ENCODE measurements at regions not wholly inside any gene's neighbourhood (a gene's known extent, or its start where the extent isn't known, plus 50 kb on each side); places are given as distances from the start of the nearest gene placed in this dataset.

GRCh38 chr6:108767418-108768165 lies 80.6 kb upstream of the ARMC2 start:
- H3K9me3 ChIP-seq (ENCODE audit: insufficient read depth, low read depth, low read length): no peaks in the 10 kb centered on the region
- no peak overlapping the region for H3K9ac ChIP-seq (ENCODE audit: low read depth, low read length)
- no peak overlapping the region for H3K4me3 ChIP-seq (ENCODE audit: low read length)
- no peaks in the 10 kb centered on the region for H3K4me1 ChIP-seq (ENCODE audit: insufficient read depth, low read length)
- H3K27ac ChIP-seq (ENCODE audit: low read length): no peak overlapping the region
- H3K36me3 ChIP-seq (ENCODE audit: insufficient read depth, low read depth, low read length): no peaks in the 10 kb centered on the region
- peaks cover 8% of the 10 kb centered on the region; the same call in 1 of the 2 replicates for H3K27me3 ChIP-seq (ENCODE audit: insufficient read depth, low read length)

- no peaks in the 10 kb centered on the region for H3K4me1 ChIP-seq (ENCODE audit: insufficient read depth, low read length)
- H3K4me3 ChIP-seq (ENCODE audit: low read length): no peak overlapping the region
- no peaks in the 10 kb centered on the region for H3K9me3 ChIP-seq (ENCODE audit: insufficient read depth, low read depth, low read length)
- H3K36me3 ChIP-seq (ENCODE audit: insufficient read depth, low read depth, low read length): no peaks in the 10 kb centered on the region
- H3K9ac ChIP-seq (ENCODE audit: low read depth, low read length): no peak overlapping the region
- no peak overlapping the region for H3K27ac ChIP-seq (ENCODE audit: low read length)
- H3K27me3 ChIP-seq (ENCODE audit: insufficient read depth, low read length): peaks cover 8% of the 10 kb centered on the region; the same call in 1 of the 2 replicates
Observed at GRCh38 chr6:108768166-108768555, 80.1 kb upstream of the ARMC2 start.

- H3K4me3 ChIP-seq (ENCODE audit: low read length): no peak overlapping the region
- no peaks in the 10 kb centered on the region for H3K9me3 ChIP-seq (ENCODE audit: insufficient read depth, low read depth, low read length)
- H3K27me3 ChIP-seq (ENCODE audit: insufficient read depth, low read length): peaks cover 8% of the 10 kb centered on the region; the same call in 1 of the 2 replicates
- no peak overlapping the region for H3K9ac ChIP-seq (ENCODE audit: low read depth, low read length)
- no peaks in the 10 kb centered on the region for H3K4me1 ChIP-seq (ENCODE audit: insufficient read depth, low read length)
- no peak overlapping the region for H3K27ac ChIP-seq (ENCODE audit: low read length)
- H3K36me3 ChIP-seq (ENCODE audit: insufficient read depth, low read depth, low read length): no peaks in the 10 kb centered on the region
Observed at GRCh38 chr6:108768792-108769524, 79.3 kb upstream of the ARMC2 start.

GRCh38 chr6:108771421-108771820 lies 76.8 kb upstream of the ARMC2 start:
- Histone ChIP-seq H3K9me3 (ENCODE audit: insufficient read depth, low read depth, low read length) (no peaks in the 10 kb centered on the region), H3K27ac (ENCODE audit: low read length) (no peak overlapping the region), H3K4me3 (ENCODE audit: low read length) (no peak overlapping the region), H3K36me3 (ENCODE audit: insufficient read depth, low read depth, low read length) (no peaks in the 10 kb centered on the region), H3K9ac (ENCODE audit: low read depth, low read length) (no peak overlapping the region), H3K27me3 (ENCODE audit: insufficient read depth, low read length) (peaks cover 8% of the 10 kb centered on the region; the same call in 1 of the 2 replicates), H3K4me1 (ENCODE audit: insufficient read depth, low read length) (no peaks in the 10 kb centered on the region)

- H3K36me3 ChIP-seq (ENCODE audit: insufficient read depth, low read depth, low read length): no peaks in the 10 kb centered on the region
- H3K9me3 ChIP-seq (ENCODE audit: insufficient read depth, low read depth, low read length): no peaks in the 10 kb centered on the region
- H3K27me3 ChIP-seq (ENCODE audit: insufficient read depth, low read length): 0 out of 2 replicates have a peak, but pooled peaks cover 1% of the 10 kb centered on the region
- H3K27ac ChIP-seq (ENCODE audit: low read length): no peak overlapping the region
- H3K4me3 ChIP-seq (ENCODE audit: low read length): no peak overlapping the region
- H3K4me1 ChIP-seq (ENCODE audit: insufficient read depth, low read length): peaks cover 4% of the 10 kb centered on the region; the same call in 1 of the 2 replicates
- no peak overlapping the region for H3K9ac ChIP-seq (ENCODE audit: low read depth, low read length)
Observed at GRCh38 chr6:108774555-108774954, 73.7 kb upstream of the ARMC2 start.

- Histone ChIP-seq H3K9me3 (ENCODE audit: insufficient read depth, low read depth, low read length) (no peaks in the 10 kb centered on the region), H3K4me1 (ENCODE audit: insufficient read depth, low read length) (peaks cover 22% of the 10 kb centered on the region; the same call in 1 of the 2 replicates), H3K4me3 (ENCODE audit: low read length) (no peak overlapping the region), H3K9ac (ENCODE audit: low read depth, low read length) (no peak overlapping the region), H3K36me3 (ENCODE audit: insufficient read depth, low read depth, low read length) (no peaks in the 10 kb centered on the region), H3K27me3 (ENCODE audit: insufficient read depth, low read length) (peaks cover 27% of the 10 kb centered on the region), H3K27ac (ENCODE audit: low read length) (no peak overlapping the region)
Observed at GRCh38 chr6:108777536-108777935, 70.7 kb upstream of the ARMC2 start.

- Histone ChIP-seq H3K9me3 (ENCODE audit: insufficient read depth, low read depth, low read length) (no peaks in the 10 kb centered on the region), H3K27ac (ENCODE audit: low read length) (no peak overlapping the region)
Observed at GRCh38 chr6:108778421-108779186, 69.6 kb upstream of the ARMC2 start.

GRCh38 chr6:108779536-108780275 lies 68.5 kb upstream of the ARMC2 start:
- Histone ChIP-seq H3K27me3 (ENCODE audit: insufficient read depth, low read length) (peaks cover 46% of the 10 kb centered on the region), H3K4me3 (ENCODE audit: low read length) (no peak overlapping the region), H3K9ac (ENCODE audit: low read depth, low read length) (no peak overlapping the region), H3K4me1 (ENCODE audit: insufficient read depth, low read length) (peaks cover 22% of the 10 kb centered on the region; the same call in 1 of the 2 replicates), H3K36me3 (ENCODE audit: insufficient read depth, low read depth, low read length) (no peaks in the 10 kb centered on the region), H3K9me3 (ENCODE audit: insufficient read depth, low read depth, low read length) (no peaks in the 10 kb centered on the region), H3K27ac (ENCODE audit: low read length) (no peak overlapping the region)

More at GRCh38 chr6:108778421-108779186, 69.6 kb upstream of the ARMC2 start:
- no peak overlapping the region for H3K4me3 ChIP-seq (ENCODE audit: low read length)
- no peaks in the 10 kb centered on the region for H3K36me3 ChIP-seq (ENCODE audit: insufficient read depth, low read depth, low read length)
- no peak overlapping the region for H3K9ac ChIP-seq (ENCODE audit: low read depth, low read length)
- H3K27me3 ChIP-seq (ENCODE audit: insufficient read depth, low read length): peaks cover 38% of the 10 kb centered on the region
- peaks cover 22% of the 10 kb centered on the region; the same call in 1 of the 2 replicates for H3K4me1 ChIP-seq (ENCODE audit: insufficient read depth, low read length)

- H3K9ac ChIP-seq (ENCODE audit: low read depth, low read length): no peak overlapping the region
Observed at GRCh38 chr6:108780784-108781183, 67.4 kb upstream of the ARMC2 start.

GRCh38 chr6:108781419-108782100 lies 66.7 kb upstream of the ARMC2 start:
- Histone ChIP-seq H3K36me3 (ENCODE audit: insufficient read depth, low read depth, low read length) (no peaks in the 10 kb centered on the region), H3K27ac (ENCODE audit: low read length) (no peak overlapping the region), H3K4me3 (ENCODE audit: low read length) (peak overlapping the region; percentile 86), H3K9me3 (ENCODE audit: insufficient read depth, low read depth, low read length) (no peaks in the 10 kb centered on the region), H3K9ac (ENCODE audit: low read depth, low read length) (peak overlapping the region; percentile 63; the same call in 1 of the 2 replicates), H3K27me3 (ENCODE audit: insufficient read depth, low read length) (peaks cover 47% of the 10 kb centered on the region), H3K4me1 (ENCODE audit: insufficient read depth, low read length) (peaks cover 22% of the 10 kb centered on the region; the same call in 1 of the 2 replicates)

More at GRCh38 chr6:108780784-108781183, 67.4 kb upstream of the ARMC2 start:
- Histone ChIP-seq H3K27ac (ENCODE audit: low read length) (no peak overlapping the region), H3K27me3 (ENCODE audit: insufficient read depth, low read length) (peaks cover 47% of the 10 kb centered on the region), H3K36me3 (ENCODE audit: insufficient read depth, low read depth, low read length) (no peaks in the 10 kb centered on the region), H3K4me1 (ENCODE audit: insufficient read depth, low read length) (peaks cover 22% of the 10 kb centered on the region; the same call in 1 of the 2 replicates), H3K9me3 (ENCODE audit: insufficient read depth, low read depth, low read length) (no peaks in the 10 kb centered on the region), H3K4me3 (ENCODE audit: low read length) (peak overlapping the region; percentile 86; the same call in 1 of the 2 replicates)

Data from iPS-20b (cell line).